ENCODE measurements at regions not wholly inside any gene's neighbourhood (a gene's known extent, or its start where the extent isn't known, plus 50 kb on each side); places are given as distances from the start of the nearest gene placed in this dataset.

DNA sequence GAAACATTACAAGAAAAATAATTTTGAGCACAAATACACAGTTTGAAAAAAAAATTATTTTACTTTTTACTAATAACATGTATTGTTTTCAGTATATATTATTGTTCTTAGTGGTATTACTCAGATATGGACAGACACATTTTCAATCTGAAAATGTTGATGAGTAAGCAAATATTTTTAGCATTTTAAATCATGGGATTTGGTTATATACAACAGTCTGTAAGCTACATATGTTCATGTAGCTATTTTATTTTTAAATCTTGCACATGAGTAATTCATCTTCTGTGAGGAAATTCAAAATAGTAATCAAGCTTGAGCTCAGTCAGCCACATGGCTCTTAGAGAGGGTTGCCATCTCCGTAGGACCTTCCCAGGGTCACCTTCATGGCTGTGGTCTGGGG is 471.9 kb downstream of the QKI start:
- H3K27ac ChIP-seq = no peak overlapping the region
- DNase-seq (ENCODE audit: low spot score) = no peak
- no peak overlapping the region for H3K4me3 ChIP-seq
- TF ChIP-seq, protein P1, sequence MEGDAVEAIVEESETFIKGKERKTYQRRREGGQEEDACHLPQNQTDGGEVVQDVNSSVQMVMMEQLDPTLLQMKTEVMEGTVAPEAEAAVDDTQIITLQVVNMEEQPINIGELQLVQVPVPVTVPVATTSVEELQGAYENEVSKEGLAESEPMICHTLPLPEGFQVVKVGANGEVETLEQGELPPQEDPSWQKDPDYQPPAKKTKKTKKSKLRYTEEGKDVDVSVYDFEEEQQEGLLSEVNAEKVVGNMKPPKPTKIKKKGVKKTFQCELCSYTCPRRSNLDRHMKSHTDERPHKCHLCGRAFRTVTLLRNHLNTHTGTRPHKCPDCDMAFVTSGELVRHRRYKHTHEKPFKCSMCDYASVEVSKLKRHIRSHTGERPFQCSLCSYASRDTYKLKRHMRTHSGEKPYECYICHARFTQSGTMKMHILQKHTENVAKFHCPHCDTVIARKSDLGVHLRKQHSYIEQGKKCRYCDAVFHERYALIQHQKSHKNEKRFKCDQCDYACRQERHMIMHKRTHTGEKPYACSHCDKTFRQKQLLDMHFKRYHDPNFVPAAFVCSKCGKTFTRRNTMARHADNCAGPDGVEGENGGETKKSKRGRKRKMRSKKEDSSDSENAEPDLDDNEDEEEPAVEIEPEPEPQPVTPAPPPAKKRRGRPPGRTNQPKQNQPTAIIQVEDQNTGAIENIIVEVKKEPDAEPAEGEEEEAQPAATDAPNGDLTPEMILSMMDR (IDR thresholded peaks at IDR 0.05) = no peak

DNA sequence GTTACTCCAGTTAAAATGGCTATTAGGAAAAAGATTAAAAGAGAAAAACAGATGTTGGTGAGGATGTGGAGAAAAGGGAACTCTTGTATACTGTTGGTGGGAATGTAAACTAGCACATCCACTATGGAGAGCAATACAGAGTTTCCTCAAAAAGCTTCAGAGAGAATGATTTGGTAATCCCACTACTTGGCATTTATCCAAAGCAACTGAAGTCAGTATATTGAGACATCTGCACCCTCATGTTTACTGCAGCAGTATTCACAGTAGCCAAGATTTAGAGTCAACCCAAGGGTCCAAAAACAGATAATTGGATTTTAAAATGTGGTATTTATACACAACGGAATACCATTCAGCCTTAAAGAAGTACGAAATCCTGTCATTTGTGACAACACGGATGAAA is 469.5 kb downstream of the QKI start:
- TF ChIP-seq, protein P1 (IDR thresholded peaks at IDR 0.05) = no peak
- no peak overlapping the region for H3K27ac ChIP-seq
- DNase-seq (ENCODE audit: low spot score) = no peak
- no peak overlapping the region for H3K4me3 ChIP-seq

DNA sequence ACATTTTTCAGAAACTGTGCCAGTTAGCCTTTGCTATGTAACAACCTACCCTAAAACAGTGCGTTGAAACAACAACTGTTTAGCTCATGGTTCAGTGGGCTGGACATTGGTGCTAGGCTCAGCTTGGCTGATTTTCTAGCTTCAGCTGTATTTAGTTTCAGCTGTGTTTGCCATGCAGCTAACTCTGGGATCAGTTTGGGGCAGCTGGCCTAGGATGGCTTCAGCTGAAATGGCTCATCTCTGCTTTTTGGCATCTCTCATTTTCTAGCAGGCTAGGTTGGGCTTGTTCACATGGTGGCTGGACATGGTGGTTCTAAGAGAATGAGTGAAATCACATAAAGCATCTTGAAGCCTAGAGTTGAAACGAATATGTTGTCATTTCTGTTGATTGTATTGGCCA is 464.2 kb downstream of the QKI start:
- TF ChIP-seq, protein P1 (IDR thresholded peaks at IDR 0.05) = no peak
- no peak for DNase-seq (ENCODE audit: low spot score)
- Histone ChIP-seq H3K4me3 (no peak overlapping the region), H3K27ac (no peak overlapping the region)

DNA sequence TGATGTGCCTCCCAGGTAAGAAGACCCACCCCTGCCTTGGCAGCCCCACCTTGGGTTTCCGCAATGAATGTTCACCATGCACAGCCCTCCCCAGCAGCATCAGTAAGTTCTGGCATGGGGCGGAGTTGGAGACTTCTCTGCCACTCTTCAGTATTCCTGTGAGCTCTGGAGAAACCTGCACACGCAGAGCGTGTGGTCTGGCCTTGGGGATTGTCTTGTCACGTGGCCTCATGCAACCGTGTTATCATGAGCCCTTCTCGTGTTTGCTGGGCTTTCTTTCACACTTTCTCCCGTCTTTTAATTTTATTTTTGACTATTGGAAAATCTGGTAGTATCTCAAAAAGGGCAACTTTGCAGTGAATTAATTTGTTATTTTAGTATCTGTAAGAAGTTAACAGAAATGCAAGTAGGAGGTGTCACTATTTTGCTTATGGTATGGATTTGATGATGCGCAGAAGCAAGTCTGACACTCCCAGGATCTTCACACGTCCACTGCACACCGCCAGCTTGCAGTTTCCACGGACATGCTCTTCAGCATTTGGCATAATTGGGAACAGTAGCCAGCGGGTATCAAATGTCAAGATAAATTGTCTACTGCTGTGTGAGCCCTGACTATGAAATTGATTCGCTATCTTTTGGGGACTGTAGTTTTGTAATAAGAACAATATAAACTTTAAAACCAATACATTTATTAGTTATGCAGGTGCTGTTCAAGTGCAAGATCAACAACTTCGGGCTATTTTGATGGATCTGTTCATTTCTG is 463.5 kb downstream of the QKI start:
- DNase-seq (ENCODE audit: low spot score) = no peak
- H3K4me3 ChIP-seq = no peak overlapping the region
- no peak overlapping the region for H3K27ac ChIP-seq
- TF ChIP-seq, protein P1 (IDR thresholded peaks at IDR 0.05) = no peak

DNA sequence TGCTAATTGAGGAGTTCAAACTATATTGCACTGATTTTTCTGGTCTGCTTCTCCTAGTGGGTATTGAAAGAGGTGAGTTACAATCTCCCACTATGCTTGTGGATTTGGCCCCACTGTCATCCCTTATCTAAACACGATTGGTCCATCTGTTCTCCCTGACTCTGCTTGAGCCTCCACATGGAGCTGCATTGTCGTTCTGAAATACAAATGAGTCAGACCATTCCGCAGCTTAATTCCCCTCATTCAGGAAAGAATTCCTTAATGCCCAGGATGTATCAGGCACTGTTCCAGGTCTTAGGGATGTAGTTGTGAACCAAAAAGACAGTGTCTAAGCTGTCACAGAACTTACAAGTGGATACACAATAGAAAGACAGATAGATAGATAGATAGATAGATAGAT is 461.9 kb downstream of the QKI start:
- no peak for DNase-seq (ENCODE audit: low spot score)
- Histone ChIP-seq H3K27ac (no peak overlapping the region), H3K4me3 (no peak overlapping the region)
- TF ChIP-seq, protein P1 (IDR thresholded peaks at IDR 0.05) = no peak

DNA sequence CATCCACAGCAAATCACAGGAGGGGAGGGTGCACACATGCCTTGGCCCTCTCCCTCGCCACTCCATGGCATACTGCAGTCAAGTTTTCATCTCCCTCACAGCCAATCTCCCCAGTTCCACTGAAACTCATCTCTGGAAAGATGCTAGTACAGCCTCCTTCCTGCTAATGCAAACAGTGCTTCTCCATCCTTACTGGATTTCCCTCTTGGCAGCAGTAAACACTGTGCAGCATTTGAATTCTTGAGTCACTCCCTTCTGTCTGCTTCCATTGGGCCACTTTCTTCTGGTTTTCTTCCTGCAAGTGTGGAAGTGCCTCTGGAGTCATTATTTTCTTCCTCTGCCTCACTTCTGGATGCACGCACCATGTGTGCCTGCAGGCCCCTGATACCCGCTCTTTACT is 460.3 kb downstream of the QKI start:
- Histone ChIP-seq H3K27ac (no peak overlapping the region), H3K4me3 (no peak overlapping the region)
- TF ChIP-seq, protein P1 (IDR thresholded peaks at IDR 0.05) = no peak
- DNase-seq (ENCODE audit: low spot score) = no peak

DNA sequence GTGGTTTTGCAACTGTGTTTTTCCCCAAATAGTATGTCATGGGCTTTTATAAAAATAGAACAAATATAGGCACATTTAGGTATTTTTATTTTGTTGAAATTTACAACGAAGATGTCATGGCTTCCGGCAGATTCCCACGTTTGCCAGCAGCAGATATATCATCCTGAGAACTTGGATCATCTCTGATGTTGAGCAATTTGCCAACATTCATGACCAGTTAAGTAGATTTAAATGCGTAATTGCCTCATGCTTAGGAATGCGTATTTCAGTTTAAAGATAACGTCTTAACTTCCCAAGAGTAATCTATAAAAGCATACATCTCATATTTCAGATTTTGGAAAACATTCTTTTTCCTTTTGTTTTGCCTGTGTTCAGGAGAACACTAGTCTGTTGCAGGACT is 457.8 kb downstream of the QKI start:
- TF ChIP-seq, protein P1 (IDR thresholded peaks at IDR 0.05) = no peak
- DNase-seq (ENCODE audit: low spot score) = no peak

More for the DNA sequence above, 457.8 kb downstream of the QKI start:
- Histone ChIP-seq H3K27ac (no peak overlapping the region), H3K4me3 (no peak overlapping the region)
